GM19452 (cell line): ENCODE measurements at regions not wholly inside any gene's neighbourhood (a gene's known extent, or its start where the extent isn't known, plus 50 kb on each side); places are given as distances from the start of the nearest gene placed in this dataset.
"Not testable (repeated sequence)": the region's sequence is repeated elsewhere in the genome, so short reads cannot be mapped to it uniquely, and the experiment has no call there.

Experiments
- ATAC-seq: cut with Tn5 transposase; IDR thresholded peaks from one replicate; pipeline ENCODE4 v1.9.1; 2021; ENCODE audit not compliant: unreplicated experiment

GRCh38 chr1:228889289-228889688 lies 154.0 kb downstream of the RHOU start:
- ATAC-seq: no peak

DNA sequence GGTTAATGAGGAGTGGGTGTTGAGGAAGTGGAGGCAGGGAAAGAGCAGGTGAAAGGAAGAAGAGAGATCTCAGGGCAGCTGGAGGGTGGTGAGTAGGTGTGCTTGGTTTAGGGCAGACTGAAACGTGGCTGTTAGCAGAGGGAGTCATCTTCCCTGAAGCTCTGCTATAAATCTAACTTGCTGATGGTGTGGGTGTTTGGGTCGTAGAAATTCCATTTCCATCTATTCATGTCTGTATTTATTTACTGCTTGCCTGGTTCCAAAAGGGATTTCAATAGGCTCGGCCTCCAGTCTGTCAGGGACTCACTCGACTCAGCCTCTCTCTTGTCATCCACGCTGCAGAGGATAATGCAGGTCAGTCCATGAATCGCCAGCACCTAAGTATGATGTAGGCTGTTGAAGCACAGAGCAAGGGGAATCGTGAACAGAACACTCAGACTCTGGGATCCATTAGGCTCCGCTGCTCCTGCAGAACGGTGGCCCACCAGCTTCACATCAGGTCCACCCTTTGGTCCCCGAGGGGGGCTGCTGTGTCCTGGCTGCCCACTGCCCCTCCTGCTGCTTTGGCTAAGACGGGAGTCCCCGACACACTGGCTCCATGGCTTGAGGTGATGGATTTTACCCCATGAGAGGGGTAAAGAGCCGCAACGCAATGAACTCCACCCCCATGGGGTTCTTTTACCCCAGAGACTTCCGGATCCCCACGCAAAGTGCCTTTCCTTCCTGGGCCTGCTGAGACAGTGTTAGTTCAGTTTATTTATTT lies 156.2 kb downstream of the RHOU start:
- no peak for ATAC-seq

DNA sequence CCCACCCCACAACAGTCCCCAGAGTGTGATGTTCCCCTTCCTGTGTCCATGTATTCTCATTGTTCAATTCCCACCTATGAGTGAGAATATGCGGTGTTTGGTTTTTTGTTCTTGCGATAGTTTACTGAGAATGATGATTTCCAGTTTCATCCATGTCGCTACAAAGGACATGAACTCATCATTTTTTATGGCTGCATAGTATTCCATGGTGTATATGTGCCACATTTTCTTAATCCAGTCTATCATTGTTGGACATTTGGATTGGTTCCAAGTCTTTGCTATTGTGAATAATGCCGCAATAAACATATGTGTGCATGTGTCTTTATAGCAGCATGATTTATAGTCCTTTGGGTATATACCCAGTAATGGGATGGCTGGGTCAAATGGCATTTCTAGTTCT lies 156.9 kb downstream of the RHOU start:
- not testable (repeated sequence) for ATAC-seq

DNA sequence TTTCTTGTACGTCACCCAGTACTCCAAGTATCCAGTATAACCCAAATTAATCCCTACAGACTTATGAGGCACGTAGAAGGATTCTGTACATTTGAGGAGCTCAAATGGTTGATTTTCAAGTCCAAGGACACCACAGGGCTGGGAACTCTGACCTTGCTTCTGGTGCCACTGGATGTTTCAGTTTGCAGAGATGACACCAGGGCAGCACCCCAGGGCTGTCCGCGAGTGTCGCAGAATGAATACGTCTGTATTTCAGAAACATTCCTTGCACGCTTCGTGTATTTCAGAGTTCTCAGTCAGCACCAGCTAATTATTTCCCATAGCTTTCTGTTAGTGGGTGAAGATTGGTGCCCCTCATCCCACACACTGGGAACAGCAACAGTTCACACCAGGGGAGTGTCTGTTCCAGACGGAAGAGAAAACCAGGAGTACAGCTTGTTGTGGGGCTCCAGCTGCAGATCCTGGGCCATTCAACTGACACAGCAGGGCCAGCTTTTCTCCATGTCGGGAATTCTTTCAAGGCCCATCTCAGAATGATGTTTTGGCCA lies 159.2 kb downstream of the RHOU start:
- no peak for ATAC-seq

GRCh38 chr1:228897901-228898300 lies 162.6 kb downstream of the RHOU start:
- ATAC-seq: no peak

DNA sequence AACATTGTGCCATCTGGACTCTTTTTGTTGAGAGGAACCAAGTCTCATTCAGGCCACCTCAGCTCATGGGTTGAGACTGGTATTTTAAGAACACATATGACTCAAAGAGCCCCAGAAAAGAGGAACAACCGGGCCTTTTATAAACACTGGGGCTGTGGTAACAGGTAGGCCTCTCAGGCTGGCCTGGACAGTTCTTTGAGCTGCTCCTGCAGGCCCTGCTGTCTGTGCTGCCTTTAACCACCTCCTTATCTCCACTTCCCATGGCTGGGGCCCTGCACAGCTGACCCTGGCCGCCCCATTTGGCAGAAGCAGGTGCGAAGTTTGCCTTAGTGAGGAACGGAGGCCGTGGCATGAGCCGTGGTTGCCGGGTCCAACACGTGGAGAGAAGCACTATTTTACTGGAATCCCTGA lies 163.3 kb downstream of the RHOU start:
- peak; percentile 69 for ATAC-seq

GRCh38 chr1:228899421-228899956 lies 164.2 kb downstream of the RHOU start:
- ATAC-seq: no peak

DNA sequence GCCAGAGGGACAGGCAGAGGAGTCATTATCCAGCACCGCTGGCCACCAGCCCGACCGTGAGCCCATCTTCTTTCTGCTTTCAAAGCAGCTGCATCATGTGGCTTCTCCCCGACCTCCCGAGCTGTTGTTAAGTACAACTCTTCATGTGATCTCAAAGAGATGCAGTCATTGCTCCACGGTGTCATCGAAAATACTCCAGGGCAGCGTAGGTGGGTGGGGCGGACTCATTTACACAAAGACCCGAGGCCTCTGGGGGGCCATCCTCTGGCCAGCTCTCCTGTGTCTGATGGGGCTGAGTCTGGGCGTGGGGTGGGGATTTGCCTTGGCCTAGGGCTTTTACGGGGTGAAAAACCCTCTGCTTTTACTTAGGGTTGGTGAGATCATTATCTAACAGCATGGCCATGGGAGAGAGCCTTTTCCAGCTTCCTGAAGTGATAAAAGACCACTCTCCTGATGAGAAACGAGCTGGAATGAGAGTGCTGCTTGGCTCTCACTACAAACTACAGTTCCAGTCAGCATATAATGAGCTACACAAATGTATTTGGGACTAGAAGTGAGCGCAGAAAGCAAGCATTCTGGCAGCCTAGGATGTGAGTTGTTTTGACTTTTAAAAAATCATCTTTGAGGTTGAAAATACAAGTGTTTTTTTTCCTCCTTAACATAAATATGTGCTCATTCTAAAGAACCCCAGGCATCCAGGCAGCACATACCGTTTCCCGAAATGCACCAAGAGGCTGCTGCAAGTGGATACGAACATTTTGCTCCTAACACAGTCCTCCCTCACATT lies 165.0 kb downstream of the RHOU start:
- no peak for ATAC-seq

GRCh38 chr1:228900886-228901392 lies 165.7 kb downstream of the RHOU start:
- ATAC-seq: no peak

DNA sequence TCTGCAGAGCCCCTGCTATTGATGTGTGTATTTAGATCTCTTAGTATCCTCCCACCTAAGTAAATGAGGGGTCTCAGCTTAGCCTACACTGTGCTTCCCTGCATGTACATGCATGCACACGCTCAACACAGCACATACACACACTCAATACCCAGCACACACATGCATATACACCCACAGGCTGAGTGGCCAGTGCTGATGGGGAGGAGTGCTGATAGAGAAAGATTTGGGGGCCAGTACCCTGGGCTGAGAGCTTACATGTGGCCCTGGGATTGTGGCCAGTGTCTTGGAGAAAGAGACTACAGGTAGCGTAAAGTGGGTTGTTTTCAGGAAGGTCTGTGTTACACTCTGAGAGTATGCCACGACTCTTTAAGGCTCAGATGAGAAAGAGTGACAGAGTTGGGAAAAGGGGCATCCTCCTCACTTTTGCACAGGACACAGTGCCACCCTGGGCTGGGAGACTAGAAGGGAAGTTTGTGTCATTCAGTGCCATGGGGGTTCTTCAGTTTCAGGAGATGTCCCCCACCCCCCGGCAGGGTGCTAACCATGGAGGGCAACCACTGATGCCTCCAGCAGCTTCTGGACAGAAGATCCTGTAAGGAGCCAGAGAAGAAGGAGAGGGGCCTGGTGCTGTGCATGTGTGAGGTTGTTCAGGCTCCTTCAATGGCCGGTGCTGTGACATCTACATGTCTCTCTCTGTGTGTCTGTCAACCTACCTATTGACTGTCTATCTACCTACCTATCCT lies 166.8 kb downstream of the RHOU start:
- no peak for ATAC-seq

GRCh38 chr1:228902781-228903433 lies 167.6 kb downstream of the RHOU start:
- ATAC-seq: no peak

- no peak for ATAC-seq
Measured at GRCh38 chr1:228903434-228904071, 168.3 kb downstream of the RHOU start.

DNA sequence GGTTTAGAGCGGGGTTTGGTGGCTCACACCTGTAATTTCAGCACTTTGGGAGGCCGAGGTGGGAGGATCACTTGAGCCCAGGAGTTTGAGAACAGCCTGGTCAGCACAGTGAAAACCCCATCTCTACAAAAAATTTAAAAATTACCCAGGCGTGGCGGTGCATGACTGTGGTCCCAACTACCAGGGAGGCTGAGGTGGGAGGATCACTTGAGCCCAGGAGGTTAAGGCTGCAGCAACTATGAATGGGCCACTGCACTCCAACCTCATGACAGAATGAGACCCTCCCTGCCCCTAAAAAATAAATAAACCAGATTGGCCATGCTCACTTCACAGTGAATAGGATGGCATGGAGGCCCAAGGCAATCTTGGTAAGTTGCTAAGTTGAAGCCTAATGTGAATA lies 168.9 kb downstream of the RHOU start:
- ATAC-seq: no peak

- no peak for ATAC-seq
Measured at GRCh38 chr1:228905701-228906101, 170.4 kb downstream of the RHOU start.

DNA sequence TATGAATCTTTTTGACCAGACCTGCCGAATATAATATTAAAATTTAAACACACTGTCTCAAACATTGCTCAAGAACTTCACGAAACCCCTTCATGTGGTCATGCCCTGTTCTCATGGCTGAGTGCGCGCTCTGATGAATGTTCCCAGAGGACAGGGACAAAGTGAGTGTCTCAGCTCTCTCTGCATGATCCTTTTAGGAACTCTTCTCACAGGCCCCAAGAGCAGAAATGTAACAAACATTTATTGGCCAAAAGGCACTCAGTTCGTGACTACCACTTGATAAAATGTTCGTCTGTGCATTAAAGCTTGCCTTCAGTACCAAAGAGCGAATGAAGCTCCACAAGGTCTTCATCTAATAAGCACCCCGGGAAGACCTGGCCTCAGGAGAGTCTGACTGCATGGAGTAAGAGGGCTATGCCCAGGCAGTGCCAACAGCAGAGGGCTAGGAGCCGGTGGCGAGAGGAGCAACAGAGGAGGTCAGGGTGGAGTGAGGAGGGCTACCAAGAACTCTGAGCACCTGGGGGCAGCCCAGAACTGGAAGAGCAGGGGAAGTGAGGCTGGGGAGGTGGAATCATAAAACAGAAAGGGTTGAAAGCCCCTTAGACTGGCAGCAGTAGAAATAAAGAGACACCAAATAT lies 171.1 kb downstream of the RHOU start:
- ATAC-seq: no peak

GRCh38 chr1:228911225-228912210 lies 176.2 kb downstream of the RHOU start:
- ATAC-seq: no peak

- no peak for ATAC-seq
Measured at GRCh38 chr1:228913626-228914414, 178.5 kb downstream of the RHOU start.
